Fibroblast of skin of left biceps (primary cell): ENCODE measurements at regions not wholly inside any gene's neighbourhood (a gene's known extent, or its start where the extent isn't known, plus 50 kb on each side); places are given as distances from the start of the nearest gene placed in this dataset.

Source experiments
- DNase-seq, 2 experiments: peaks; one replicate each; pipeline ENCODE4 v3.0.0-alpha.2; 2013; ENCODE audit warnings: low read depth in 2 of 2

GRCh38 chr3:25097023-25097422 is 331.0 kb upstream of the RARB start:
- DNase-seq: no peak

- DNase-seq: no peak
These were observed 328.4 kb upstream of the RARB start for GRCh38 chr3:25099666-25100065.

- DNase-seq: no peak
These were observed 324.7 kb upstream of the RARB start for GRCh38 chr3:25103391-25103790.

GRCh38 chr3:25107918-25108617 is 320.0 kb upstream of the RARB start:
- DNase-seq: no peak

- no peak for DNase-seq
These were observed 317.4 kb upstream of the RARB start for GRCh38 chr3:25110642-25111041.

- no peak for DNase-seq
These were observed 314.2 kb upstream of the RARB start for GRCh38 chr3:25113891-25114290.

GRCh38 chr3:25114532-25114931 is 313.5 kb upstream of the RARB start:
- DNase-seq: no peak

GRCh38 chr3:25117005-25117593 is 311.0 kb upstream of the RARB start:
- DNase-seq: no peak

GRCh38 chr3:25119682-25120081 is 308.4 kb upstream of the RARB start:
- no peak for DNase-seq

- DNase-seq: no peak
These were observed 307.4 kb upstream of the RARB start for GRCh38 chr3:25120665-25121064.

GRCh38 chr3:25125201-25125600 is 302.9 kb upstream of the RARB start:
- no peak for DNase-seq

GRCh38 chr3:25128735-25129134 is 299.3 kb upstream of the RARB start:
- no peak for DNase-seq

- no peak for DNase-seq
These were observed 297.1 kb upstream of the RARB start for GRCh38 chr3:25130724-25131520.

GRCh38 chr3:25133588-25133987 is 294.5 kb upstream of the RARB start:
- DNase-seq: no peak

- no peak for DNase-seq
These were observed 290.5 kb upstream of the RARB start for GRCh38 chr3:25137606-25138005.

GRCh38 chr3:25139267-25139666 is 288.8 kb upstream of the RARB start:
- no peak for DNase-seq

- no peak for DNase-seq
These were observed 285.3 kb upstream of the RARB start for GRCh38 chr3:25142609-25143355.

- no peak for DNase-seq
These were observed 284.6 kb upstream of the RARB start for GRCh38 chr3:25143356-25144025.

GRCh38 chr3:25144430-25144829 is 283.6 kb upstream of the RARB start:
- DNase-seq: no peak

- no peak for DNase-seq
These were observed 282.9 kb upstream of the RARB start for GRCh38 chr3:25145176-25145575.

- DNase-seq: no peak
These were observed 277.9 kb upstream of the RARB start for GRCh38 chr3:25150199-25150598.
